GM21723 (cell line): ENCODE measurements at regions not wholly inside any gene's neighbourhood (a gene's known extent, or its start where the extent isn't known, plus 50 kb on each side); places are given as distances from the start of the nearest gene placed in this dataset.
"Not testable (repeated sequence)": the region's sequence is repeated elsewhere in the genome, so short reads cannot be mapped to it uniquely, and the experiment has no call there.

ENCODE experiments used
- ATAC-seq: cut with Tn5 transposase; IDR thresholded peaks from one replicate; pipeline ENCODE4 v1.9.1; 2021; ENCODE audit warnings: mild to moderate bottlenecking, moderate library complexity; ENCODE audit not compliant: unreplicated experiment

- ATAC-seq = no peak
Measured at GRCh38 chr1:201636097-201636496, 97.2 kb downstream of the NAV1 start.

DNA sequence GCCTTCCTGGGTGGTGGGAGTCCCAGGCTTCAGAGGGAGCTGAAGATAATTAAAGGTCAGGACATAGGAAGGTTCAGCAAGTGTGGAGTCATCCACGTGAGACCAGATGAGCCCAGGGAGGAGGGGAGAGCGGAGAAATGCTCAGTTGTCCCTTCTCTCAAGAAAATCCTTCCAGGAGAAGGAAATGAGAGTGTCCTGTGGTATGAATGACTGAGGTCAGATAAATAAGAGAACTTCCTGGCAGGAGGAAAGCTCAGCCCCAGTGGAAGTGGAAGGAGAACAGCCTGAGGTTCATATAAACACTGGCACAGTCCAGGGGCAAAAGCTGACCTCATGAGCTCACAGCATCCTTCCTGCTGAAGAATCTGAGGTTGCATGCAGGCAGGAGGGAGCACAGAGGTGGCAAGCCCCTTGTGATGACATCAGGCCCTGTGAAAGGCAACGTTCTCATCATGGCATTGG is 97.6 kb downstream of the NAV1 start:
- no peak for ATAC-seq

DNA sequence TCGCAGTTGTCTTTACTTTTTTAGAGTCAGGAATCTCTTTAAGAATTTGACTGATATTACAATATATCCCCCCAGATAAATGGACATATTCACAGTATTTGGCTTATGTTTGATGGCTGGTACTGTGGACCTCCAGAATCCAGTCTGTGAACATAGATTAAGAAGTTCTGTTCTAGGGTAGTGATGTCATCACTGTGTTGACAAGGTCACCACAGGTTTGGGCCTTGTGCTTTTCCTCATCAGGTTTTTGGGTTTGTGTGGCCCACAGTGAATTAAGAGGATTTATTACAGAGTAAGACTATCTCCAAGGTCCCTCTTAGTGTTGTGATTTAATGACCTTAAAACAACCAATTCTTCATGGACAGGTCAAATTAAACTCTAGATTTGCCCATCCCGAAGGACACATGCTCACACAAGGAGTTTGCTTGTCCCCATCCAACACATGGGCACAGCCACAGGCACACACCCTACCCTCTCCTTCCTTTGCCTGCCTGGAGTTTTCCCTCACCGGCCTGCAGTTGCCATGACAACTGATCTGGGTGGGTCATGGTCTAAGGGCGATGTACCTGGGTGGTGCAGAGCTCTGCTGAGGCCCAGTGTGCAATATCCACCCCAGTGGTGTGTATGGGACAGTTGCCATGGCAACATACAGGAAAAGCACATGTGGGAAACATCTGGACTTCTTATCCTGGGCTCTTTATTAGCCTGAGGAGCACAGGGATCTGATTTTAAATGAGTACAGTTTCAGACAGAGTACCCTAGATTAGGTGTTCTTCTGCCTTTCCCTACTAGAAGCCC is 98.6 kb downstream of the NAV1 start:
- ATAC-seq = no peak

- ATAC-seq = no peak
Measured at GRCh38 chr1:201639391-201639790, 100.5 kb downstream of the NAV1 start.

DNA sequence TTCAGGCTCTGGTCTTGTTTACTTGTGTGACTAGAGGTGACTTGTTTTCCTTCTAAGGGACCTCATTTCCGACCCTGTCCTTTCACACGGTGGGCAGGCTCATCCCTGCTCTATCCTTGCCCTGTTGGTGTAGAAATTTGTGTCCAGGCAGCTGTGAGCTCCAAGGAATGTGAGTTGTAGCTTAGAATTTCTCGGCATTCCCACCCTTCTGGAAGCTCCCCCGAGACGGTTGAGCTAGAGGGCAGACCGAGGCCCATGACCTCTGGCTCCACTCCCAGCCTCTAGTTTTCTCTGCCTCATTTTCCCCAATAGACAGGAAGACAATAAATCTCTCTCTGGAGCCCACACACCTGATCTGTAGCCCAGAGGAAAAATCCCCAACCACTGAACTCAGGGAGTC is 100.9 kb downstream of the NAV1 start:
- ATAC-seq = no peak

- ATAC-seq = no peak
Measured at GRCh38 chr1:201640624-201641023, 101.7 kb downstream of the NAV1 start.

DNA sequence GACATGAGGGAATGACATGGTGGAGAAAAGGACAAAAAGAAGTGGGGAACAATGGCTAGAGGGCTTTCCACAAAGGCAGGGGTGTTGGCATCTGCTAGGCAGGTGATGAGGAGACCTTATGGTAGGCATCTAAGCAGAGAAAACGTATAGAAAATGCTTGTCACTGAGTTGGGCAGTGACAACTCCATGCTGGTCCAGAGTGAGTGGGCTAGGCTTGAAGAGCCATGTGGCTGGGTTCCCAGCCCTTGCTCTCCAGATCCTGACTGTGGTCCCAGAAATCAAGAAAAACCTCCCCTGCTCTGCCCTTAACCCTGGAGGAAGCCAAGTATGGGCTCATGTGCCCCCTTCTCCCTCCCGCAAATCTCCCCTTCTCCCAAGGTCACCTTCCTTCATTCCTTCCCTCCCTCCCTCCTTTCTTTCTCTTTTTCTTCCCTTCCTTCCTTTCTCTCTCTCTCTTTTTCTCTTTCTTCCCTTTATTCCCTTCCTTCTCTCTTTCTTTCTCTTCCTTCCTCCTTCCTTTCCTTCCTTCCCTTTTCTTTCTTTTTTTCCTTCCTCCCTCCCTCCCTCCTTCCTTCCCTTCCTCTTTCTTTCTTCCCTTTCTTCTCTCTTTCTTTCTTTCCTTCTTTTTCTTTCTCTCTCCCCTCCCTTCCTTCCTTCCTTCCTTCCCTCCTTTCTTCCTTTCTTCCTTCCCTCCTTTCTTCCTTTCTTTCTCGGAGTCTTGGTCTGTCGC is 102.8 kb downstream of the NAV1 start:
- no peak for ATAC-seq

DNA sequence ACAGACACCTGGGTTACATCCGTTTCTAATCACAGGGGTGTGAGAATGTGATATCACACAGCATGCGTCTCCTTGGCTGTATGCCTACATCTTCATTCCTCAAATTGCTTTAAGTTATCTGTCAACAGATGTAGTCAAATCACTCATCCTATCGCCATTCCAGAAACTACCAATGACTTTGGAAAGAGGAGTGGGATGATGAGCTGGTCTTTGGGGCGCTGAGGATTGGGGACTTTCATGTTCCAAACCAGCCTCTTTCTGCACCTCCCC is 104.8 kb downstream of the NAV1 start:
- no peak for ATAC-seq

DNA sequence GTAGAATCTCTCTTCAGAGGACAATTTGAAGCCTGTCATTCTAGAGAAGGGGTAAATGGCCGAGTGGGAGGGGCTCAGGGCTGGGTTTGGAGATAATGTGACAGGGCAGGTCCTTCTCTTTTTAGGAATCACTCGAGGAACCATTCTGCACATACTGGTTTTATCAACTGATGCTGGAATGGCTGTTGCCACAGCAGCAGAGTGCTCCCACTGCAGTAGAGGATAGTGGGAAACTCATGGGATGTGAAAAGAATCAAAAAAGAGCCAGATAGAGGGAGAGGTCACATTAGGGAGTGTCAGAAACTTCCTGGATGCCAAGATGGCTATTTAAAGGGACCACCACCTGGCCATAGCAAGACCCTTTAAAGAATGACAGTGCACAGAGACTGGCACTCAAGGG is 105.3 kb downstream of the NAV1 start:
- no peak for ATAC-seq

GRCh38 chr1:201645000-201645399 is 106.1 kb downstream of the NAV1 start:
- not testable (repeated sequence) for ATAC-seq

DNA sequence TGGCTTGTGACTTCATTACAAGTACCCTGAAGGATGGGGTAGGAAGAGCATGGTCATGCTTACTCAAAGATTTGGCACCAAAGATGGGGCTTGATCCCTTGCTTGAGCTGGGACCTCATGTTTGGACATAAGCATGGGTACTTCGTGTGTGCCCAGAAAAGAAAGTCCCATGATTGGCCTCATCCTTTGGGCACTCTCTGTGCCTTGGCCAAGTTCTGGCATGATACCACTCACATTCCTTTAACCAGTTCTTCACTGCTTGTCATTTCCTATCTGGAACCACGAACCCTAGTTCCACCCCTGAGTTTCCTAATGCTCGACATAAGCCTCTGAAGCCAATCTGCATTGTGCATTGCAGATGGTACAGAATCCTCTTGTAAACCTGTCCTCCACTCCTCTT is 107.0 kb downstream of the NAV1 start:
- no peak for ATAC-seq

DNA sequence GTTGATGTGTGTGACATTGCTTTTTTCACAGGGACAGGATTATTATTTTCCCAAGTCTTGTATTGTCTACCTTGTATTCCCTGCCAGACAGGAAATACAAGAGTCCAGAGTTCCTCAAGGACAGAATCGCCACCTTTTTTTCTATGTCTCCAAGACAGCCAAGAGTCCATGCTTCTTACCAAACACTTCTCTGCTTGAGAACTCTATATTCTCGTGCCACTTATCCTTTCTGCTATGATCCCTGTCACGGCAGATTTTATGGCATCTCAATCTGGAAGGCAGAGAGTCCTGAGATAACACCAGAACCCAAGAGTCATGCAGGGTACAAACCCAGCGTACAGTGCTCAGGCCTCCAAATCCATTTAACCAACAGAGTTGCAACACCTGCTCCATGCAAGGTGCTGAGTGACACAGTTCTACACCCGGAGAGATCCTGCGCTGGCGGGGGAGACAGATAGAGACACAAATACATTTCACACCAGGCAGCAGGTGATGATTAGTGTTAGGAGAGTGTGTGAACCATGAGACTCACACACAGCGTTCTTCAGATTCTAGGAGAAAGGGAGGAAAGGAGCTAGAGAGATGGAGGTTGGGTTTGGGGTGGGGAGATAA is 107.6 kb downstream of the NAV1 start:
- ATAC-seq = no peak

DNA sequence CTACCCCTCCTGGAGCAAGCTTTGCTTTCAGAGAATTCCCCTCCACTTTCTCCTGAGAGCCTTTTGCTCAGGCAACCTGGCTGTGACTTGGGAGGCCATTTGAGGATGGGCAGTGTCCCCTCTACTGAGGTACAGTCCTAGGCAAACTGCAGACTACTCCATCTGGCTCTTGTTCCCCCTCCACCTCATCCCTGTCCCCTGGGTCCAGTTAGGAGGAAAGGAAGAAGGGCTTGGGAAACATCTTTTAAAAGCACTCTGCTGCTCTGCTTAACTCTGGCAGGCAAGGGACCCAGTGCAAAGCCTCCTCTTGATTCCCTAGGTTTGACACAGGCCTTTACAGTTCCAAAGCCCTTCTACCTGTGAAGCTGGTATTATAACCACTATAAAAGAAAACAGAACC is 108.2 kb downstream of the NAV1 start:
- no peak for ATAC-seq

DNA sequence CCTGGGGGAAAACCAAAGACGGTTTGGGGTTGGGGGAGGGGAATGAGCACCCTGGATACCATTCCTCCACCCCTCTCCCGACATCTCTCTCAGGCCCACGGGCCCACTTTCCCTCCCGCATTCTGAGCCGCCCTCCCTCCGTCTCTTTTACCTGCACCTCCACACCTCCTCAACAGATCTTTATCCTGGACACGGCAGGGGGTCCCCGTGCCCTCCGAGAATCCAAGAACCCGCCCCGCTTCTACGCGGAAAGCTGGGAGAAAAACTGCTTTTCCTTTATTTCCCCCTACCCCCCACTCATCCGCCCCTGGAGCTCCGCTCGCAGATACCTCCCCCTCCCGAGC is 108.8 kb downstream of the NAV1 start:
- ATAC-seq = no peak

DNA sequence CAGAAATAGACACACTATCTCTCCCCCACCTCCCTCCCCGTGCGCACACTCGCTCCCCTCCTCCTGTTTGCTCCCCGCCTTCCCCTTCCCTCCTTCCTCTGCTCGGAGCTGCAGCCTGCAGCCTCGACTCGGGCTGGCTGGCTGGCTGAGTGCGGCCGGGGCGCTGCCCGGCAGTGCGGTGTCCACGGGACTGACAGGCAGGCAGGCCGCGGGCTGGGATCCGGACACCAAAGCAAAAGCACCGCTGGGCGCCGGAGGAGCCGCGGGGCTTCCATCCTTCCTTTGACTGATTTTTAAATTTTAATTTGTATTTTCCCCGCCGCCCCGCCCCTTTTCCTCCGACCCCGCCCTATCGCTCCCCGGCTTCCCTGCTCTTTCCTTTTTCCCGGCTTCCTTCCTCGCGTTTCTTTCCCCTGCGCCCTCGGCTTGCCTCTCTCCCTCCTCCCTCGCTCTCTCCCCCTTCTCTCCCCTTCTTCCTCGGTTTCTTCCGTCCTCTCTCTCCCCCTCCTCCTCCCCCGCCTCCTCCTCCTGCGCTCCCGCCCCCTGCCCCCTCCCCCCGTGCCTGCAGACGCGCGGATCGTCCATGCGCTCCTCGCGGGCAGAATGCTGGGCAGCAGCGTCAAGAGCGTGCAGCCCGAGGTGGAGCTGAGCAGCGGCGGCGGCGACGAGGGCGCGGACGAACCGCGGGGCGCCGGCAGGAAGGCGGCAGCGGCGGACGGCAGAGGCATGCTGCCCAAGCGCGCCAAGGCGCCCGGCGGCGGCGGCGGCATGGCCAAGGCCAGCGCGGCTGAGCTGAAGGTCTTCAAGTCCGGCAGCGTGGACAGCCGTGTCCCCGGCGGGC is 109.4 kb downstream of the NAV1 start:
- no peak for ATAC-seq

DNA sequence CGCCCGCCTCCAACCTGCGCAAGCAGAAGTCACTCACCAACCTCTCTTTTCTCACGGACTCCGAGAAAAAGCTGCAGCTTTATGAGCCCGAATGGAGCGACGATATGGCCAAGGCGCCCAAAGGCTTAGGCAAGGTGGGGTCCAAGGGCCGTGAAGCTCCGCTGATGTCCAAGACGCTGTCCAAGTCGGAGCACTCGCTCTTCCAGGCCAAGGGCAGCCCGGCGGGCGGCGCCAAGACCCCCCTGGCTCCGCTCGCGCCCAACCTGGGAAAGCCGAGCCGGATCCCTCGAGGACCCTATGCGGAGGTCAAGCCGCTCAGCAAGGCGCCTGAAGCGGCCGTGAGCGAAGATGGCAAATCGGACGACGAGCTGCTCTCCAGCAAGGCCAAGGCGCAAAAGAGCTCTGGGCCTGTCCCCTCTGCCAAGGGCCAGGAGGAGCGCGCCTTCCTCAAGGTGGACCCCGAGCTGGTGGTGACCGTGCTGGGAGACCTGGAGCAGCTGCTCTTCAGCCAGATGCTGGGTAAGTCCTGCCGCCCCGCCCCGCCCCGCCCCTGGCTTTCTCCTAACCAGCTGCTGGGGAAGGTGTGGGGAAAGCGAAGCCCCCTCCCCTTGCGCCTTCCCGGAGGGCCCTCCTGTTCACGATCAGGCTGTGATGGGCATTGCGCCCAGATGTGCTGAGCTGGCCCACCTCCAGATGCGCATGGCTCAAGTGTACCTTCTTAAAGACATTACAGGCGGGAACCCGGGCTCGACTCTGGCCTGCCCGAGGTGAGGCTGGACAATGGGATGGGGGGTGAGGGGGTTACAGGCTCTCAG is 110.2 kb downstream of the NAV1 start:
- ATAC-seq = no peak

GRCh38 chr1:201649761-201650622 is 111.1 kb downstream of the NAV1 start:
- ATAC-seq = no peak

- no peak for ATAC-seq
Measured at GRCh38 chr1:201650623-201650933, 111.7 kb downstream of the NAV1 start.

DNA sequence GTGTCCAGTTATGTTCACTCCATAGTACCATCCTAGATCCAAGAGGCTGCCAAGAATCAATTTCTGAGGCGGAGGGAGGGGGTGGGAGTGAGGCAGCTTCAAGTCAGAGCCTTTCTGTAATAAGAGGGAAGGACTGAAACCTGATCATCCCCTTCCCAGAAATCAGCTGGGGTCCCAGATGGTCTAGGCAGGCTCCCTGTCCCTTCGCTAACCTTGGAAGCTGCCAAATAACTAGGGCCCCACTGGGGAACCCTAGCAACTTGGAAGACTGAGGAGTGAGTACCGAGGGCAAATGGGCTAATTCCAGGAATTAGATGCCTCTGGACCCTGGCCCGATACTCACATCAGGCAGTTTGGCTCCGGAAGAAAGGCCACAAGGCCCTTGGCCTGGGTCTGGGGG is 113.3 kb downstream of the NAV1 start:
- no peak for ATAC-seq

DNA sequence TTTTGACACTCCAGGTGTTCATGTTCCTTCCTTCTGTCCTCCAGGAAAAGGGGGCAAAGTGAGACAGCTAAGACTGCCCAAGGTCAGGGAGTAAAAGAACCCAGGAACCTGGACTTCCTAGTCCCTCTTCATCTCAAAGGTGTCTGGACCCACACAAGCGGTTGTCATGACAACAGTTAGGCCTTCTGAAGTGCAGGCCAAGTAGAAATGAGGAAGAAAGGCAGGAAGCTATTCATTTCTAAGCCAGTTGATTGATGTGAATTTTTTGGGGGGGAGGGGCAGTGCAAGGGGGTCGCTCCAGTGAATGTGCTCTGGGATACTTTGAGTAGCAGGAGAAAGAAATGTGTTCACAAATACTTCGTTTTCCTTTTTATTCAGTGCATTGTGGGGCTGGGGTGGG is 114.3 kb downstream of the NAV1 start:
- ATAC-seq = no peak
